IMR-90 (cell line): ENCODE measurements at regions not wholly inside any gene's neighbourhood (a gene's known extent, or its start where the extent isn't known, plus 50 kb on each side); places are given as distances from the start of the nearest gene placed in this dataset.

Experiments used
- ATAC-seq: fragments of 200-7000 bp; cut with Tn5 transposase; 2 replicates; pipeline ENCODE4 v1.9.1; 2020; ENCODE audit warnings: low read depth, mild to moderate bottlenecking, moderate library complexity
- BruUV-seq: library from RNA; stranded (reverse); fragments of 400-500 nt; replicated peaks from 2 replicates; lab custom pipeline; 2021; lab: Mats Ljungman, UMichigan
- CTCF ChIA-PET: fragments of 300-600 bp; formaldehyde crosslinking; extraction: SDS; loops from one replicate; lab custom pipeline; 2021; ENCODE audit warnings: antibody characterized with exemption; lab: Yijun Ruan, JAX
- POLR2A ChIA-PET: fragments of 300-600 bp; sonication (Branson Sonifier 250); formaldehyde crosslinking; loops from one replicate; lab custom pipeline; 2022; ENCODE audit warnings: antibody characterized with exemption; ENCODE audit not compliant: unreplicated experiment; lab: Charles Lee
- DNase-seq: peaks from one replicate; pipeline ENCODE4 v3.0.0; 2013
- H2AFZ ChIP-seq: replicated peaks from 2 replicates; pipeline ENCODE3; 2013; ENCODE audit warnings: low read length, mild to moderate bottlenecking; ENCODE audit not compliant: poor library complexity
- H2AK5ac ChIP-seq: 2 replicates; pipeline ENCODE4 v1.6.1; 2013; ENCODE audit warnings: low read depth, low read length, inconsistent platforms
- H2AK9ac ChIP-seq: replicated peaks from 2 replicates; pipeline ENCODE3; 2013; ENCODE audit warnings: mild to moderate bottlenecking, low read depth, low read length, moderate library complexity; ENCODE audit not compliant: poor library complexity
- H2BK120ac ChIP-seq: 2 replicates; pipeline ENCODE4 v1.6.1; 2013; ENCODE audit warnings: low read depth, low read length, inconsistent platforms
- H2BK15ac ChIP-seq: 3 replicates; pipeline ENCODE4 v1.6.1; 2013; ENCODE audit warnings: low read depth, low read length, inconsistent platforms
- H2BK20ac ChIP-seq: 2 replicates; pipeline ENCODE4 v1.6.1; 2013; ENCODE audit warnings: low read depth, mild to moderate bottlenecking, inconsistent platforms, low read length, moderate library complexity
- H2BK5ac ChIP-seq: 2 replicates; pipeline ENCODE4 v1.6.1; 2013; ENCODE audit warnings: mild to moderate bottlenecking, low read depth, low read length, inconsistent platforms; ENCODE audit not compliant: poor library complexity, severe bottlenecking
- H3K14ac ChIP-seq: replicated peaks from 2 replicates; pipeline ENCODE4 v1.6.1; 2013; ENCODE audit warnings: low read depth, low read length, inconsistent platforms
- H3K18ac ChIP-seq: 2 replicates; pipeline ENCODE4 v1.6.1; 2013; ENCODE audit warnings: low read depth, low read length, control low read depth
- H3K23ac ChIP-seq: 2 replicates; pipeline ENCODE4 v1.6.1; 2013; ENCODE audit warnings: low read depth, low read length, inconsistent platforms
- H3K27ac ChIP-seq: 2 replicates; pipeline ENCODE4 v1.5.1; 2013; ENCODE audit warnings: mild to moderate bottlenecking, control low read depth, low read length; ENCODE audit not compliant: insufficient read depth
- H3K27me3 ChIP-seq: 2 replicates; pipeline ENCODE4 v1.6.1; 2013; ENCODE audit warnings: low read length; ENCODE audit not compliant: control insufficient read depth, insufficient read depth
- H3K36me3 ChIP-seq: 2 replicates; pipeline ENCODE4 v1.6.1; 2013; ENCODE audit warnings: low read length, mixed read lengths; ENCODE audit not compliant: control insufficient read depth, insufficient read depth
- H3K4ac ChIP-seq: 2 replicates; pipeline ENCODE4 v1.6.1; 2013; ENCODE audit warnings: low read depth, low read length, inconsistent platforms
- H3K4me1 ChIP-seq: 2 replicates; pipeline ENCODE4 v1.6.1; 2013; ENCODE audit warnings: low read length, mixed read lengths; ENCODE audit not compliant: control insufficient read depth, insufficient read depth
- H3K4me2 ChIP-seq: 2 replicates; pipeline ENCODE4 v1.6.1; 2013; ENCODE audit warnings: low read depth, mild to moderate bottlenecking, control low read depth, low read length, moderate library complexity
- H3K4me3 ChIP-seq: 2 replicates; pipeline ENCODE4 v1.5.1; 2013; ENCODE audit warnings: low read depth, mild to moderate bottlenecking, control low read depth, low read length, moderate library complexity; ENCODE audit not compliant: insufficient read depth
- H3K56ac ChIP-seq: 2 replicates; pipeline ENCODE4 v1.6.1; 2013; ENCODE audit warnings: low read length, inconsistent platforms; ENCODE audit not compliant: insufficient read depth; ENCODE audit errors: extremely low read depth
- H3K79me1 ChIP-seq, 2 experiments: 2 replicates each; pipeline ENCODE4 v1.6.1; 2013; ENCODE audit warnings: low read length in 2 of 2, inconsistent platforms in 1 of 2, low read depth in 1 of 2
- H3K9ac ChIP-seq: 2 replicates; pipeline ENCODE4 v1.6.1; 2013; ENCODE audit warnings: low read depth, low read length, control low read depth
- H3K9me1 ChIP-seq: 2 replicates; pipeline ENCODE4 v1.6.1; 2013; ENCODE audit warnings: low read length, inconsistent platforms; ENCODE audit not compliant: insufficient read depth
- H3K9me3 ChIP-seq: 2 replicates; pipeline ENCODE4 v1.6.1; 2013; ENCODE audit warnings: low read length; ENCODE audit not compliant: control insufficient read depth, insufficient read depth
- H4K20me1 ChIP-seq: 2 replicates; pipeline ENCODE4 v1.6.1; 2013; ENCODE audit warnings: low read length, inconsistent platforms; ENCODE audit not compliant: insufficient read depth
- H4K5ac ChIP-seq: 2 replicates; pipeline ENCODE4 v1.6.1; 2013; ENCODE audit warnings: mild to moderate bottlenecking, low read depth, low read length, control low read depth
- H4K8ac ChIP-seq, 2 experiments: 2 replicates each; pipeline ENCODE4 v1.6.1; 2013; ENCODE audit warnings: low read depth in 2 of 2, low read length in 2 of 2, control low read depth in 1 of 2, inconsistent platforms in 1 of 2
- H4K91ac ChIP-seq: 2 replicates; pipeline ENCODE4 v1.6.1; 2013; ENCODE audit warnings: low read depth, low read length, inconsistent platforms; ENCODE audit not compliant: insufficient read depth
- CEBPB ChIP-seq: IDR thresholded peaks from 2 replicates; pipeline ENCODE4 v1.6.1; 2012; ENCODE audit warnings: low read depth, low read length, improper control_type of control experiment
- RFX5 ChIP-seq: IDR thresholded peaks from 2 replicates; pipeline ENCODE4 v1.8.0; 2012; ENCODE audit warnings: low read depth, mild to moderate bottlenecking, low read length, moderate library complexity
- WGBS, 2 experiments: methylation state at CpG; one replicate each; pipeline versions ENCODE4 v1.1.5 to v1.1.7; 2013; ENCODE audit warnings: missing lambda C conversion rate in 2 of 2; ENCODE audit not compliant: insufficient read length in 1 of 2; ENCODE audit errors: extremely low coverage in 2 of 2; 5-methylcytosine and 5-hydroxymethylcytosine counted together
- dilution Hi-C: fragments of 300-500 bp; cut with HindIII; formaldehyde crosslinking; loops from one replicate; pipeline ENCODE4 v1.14.3; 2018; ENCODE audit warnings: low sequenced_read_pairs; ENCODE audit not compliant: unreplicated experiment
- in situ Hi-C: fragments of 300-500 bp; cut with MboI; formaldehyde crosslinking; loops from 3 replicates; pipeline ENCODE4 v1.14.3; 2019; ENCODE audit warnings: low sequenced_read_pairs, inconsistent platforms, mixed read lengths
- intact Hi-C: fragments of 100-400 bp; cut with micrococcal nuclease; formaldehyde crosslinking; loops from 2 replicates; pipeline ENCODE4 v1.10.0; 2022

DNA sequence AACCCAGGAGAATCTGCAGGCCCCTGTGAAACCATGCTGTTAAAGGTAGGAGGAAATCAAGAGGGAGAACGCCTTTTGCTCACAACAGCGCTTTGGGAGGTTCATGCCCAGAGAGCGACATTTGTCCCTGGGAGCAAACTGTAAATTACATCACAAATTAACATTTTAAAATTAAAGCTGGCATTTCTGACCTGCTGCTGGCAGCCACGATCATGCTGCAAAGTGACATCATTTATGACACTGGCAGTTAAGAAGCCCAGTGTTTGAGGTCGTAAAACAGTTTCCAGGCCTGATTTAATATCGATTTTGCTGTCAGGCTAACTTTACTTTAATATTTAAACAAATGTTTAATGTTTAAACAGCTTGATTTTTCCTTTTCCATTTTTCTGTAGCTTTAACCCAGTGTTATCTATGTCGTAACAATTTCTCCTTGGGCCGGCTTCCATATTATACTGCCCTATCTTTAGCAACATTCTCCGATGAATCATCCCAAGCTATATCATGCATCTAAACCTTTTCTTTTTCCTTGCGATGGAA, 86.5 kb upstream of the NPVF start:
- no peak overlapping the region for H4K5ac ChIP-seq
- H3K56ac ChIP-seq, result no peak overlapping the region
- dilution Hi-C loops (no loop called here), in situ Hi-C loops (no loop called here), intact Hi-C loops (no loop called here)
- H3K9ac ChIP-seq, result no peak overlapping the region
- no peaks in the 10 kb centered on the region for H3K27me3 ChIP-seq
- H4K8ac ChIP-seq, result no peak overlapping the region
- ATAC-seq, result no peak
- no peak overlapping the region for H2BK5ac ChIP-seq
- no peak overlapping the region for H3K4me3 ChIP-seq
- no peak overlapping the region for H3K27ac ChIP-seq
- H3K18ac ChIP-seq, result no peak overlapping the region
- no peak overlapping the region for H3K14ac ChIP-seq
- H2BK120ac ChIP-seq, result no peak overlapping the region
- no peak overlapping the region for H2BK15ac ChIP-seq
- H2AK9ac ChIP-seq, result no peak overlapping the region
- TF ChIP-seq CEBPB (peak; percentile 37; the same call in 1 of the 2 replicates), RFX5 (no peak)
- no peak overlapping the region for H3K23ac ChIP-seq
- H3K4me1 ChIP-seq, result no peaks in the 10 kb centered on the region
- H2AFZ ChIP-seq, result no peak overlapping the region
- no peak overlapping the region for H3K4me2 ChIP-seq
- POLR2A ChIA-PET, result no interaction called here
- no peaks in the 10 kb centered on the region for H3K9me1 ChIP-seq
- no peak for DNase-seq
- no peaks in the 10 kb centered on the region for H3K9me3 ChIP-seq
- no peak overlapping the region for H3K4ac ChIP-seq
- H2AK5ac ChIP-seq, result no peak overlapping the region
- WGBS, 2 experiments, result no CpG with 5 or more reads among the region's 10 CpGs
- CTCF ChIA-PET, result no interaction called here
- H4K20me1 ChIP-seq, result no peaks in the 10 kb centered on the region
- no peak overlapping the region for H4K91ac ChIP-seq
- H3K79me1 ChIP-seq, result no peaks in the 10 kb centered on the region
- H2BK20ac ChIP-seq, result no peak overlapping the region
- H3K36me3 ChIP-seq, result no peaks in the 10 kb centered on the region
- no TSS peak for BruUV-seq
